ENCODE measurements at regions not wholly inside any gene's neighbourhood (a gene's known extent, or its start where the extent isn't known, plus 50 kb on each side); places are given as distances from the start of the nearest gene placed in this dataset.

DNA sequence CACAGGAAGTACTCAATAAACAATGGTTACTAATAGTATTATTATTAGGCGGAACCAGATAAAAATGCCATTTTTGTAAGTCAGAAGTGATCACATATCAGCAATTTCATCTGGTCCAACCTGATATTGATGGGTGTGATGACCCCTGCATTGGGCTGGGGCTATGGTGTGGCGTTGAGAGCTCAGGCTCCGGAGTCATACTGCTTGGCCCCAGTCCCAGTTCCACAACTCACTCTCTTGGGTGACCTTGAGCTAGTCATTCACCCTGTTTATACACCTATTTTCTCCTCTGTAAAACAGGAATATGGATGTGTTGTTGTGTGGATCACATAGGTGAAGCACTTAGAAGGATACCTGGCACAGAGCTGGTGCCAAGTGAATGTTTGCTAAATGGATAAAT, 229.4 kb upstream of the POU3F1 start:
- H2AK5ac ChIP-seq (ENCODE audit: low read length): no peak overlapping the region
- no peak overlapping the region for H3K27ac ChIP-seq (ENCODE audit: low read depth, low read length)
- no peak overlapping the region for H3K4me2 ChIP-seq (ENCODE audit: low read length)
- H3K4me1 ChIP-seq (ENCODE audit: control insufficient read depth in 1 of 2, insufficient read depth in 2 of 2, low read length in 2 of 2): peaks cover 19 to 22% of the 10 kb centered on the region in 2 experiments
- peaks cover 2% of the 10 kb centered on the region for H3K9me3 ChIP-seq (ENCODE audit: insufficient read depth, low read depth, low read length)
- H2BK12ac ChIP-seq (ENCODE audit: low read length): no peak overlapping the region
- H4K91ac ChIP-seq (ENCODE audit: low read depth, low read length): no peak overlapping the region
- no peaks in the 10 kb centered on the region for H3K27me3 ChIP-seq (ENCODE audit: insufficient read depth, low read length)
- no peaks in the 10 kb centered on the region for H3K79me2 ChIP-seq (ENCODE audit: control insufficient read depth, insufficient read depth, low read length, poor library complexity)
- no peak overlapping the region for H4K8ac ChIP-seq (ENCODE audit: low read depth, low read length)
- no peak overlapping the region for H3K4ac ChIP-seq (ENCODE audit: low read depth, low read length)
- no peak overlapping the region for H3K23ac ChIP-seq (ENCODE audit: low read length)
- no peak overlapping the region for H3K9ac ChIP-seq (ENCODE audit: low read length)
- no peak overlapping the region for H2BK120ac ChIP-seq (ENCODE audit: insufficient read depth, low read length, poor library complexity)
- no CpG with 5 or more reads among the region's 3 CpGs for WGBS (ENCODE audit: extremely low coverage, insufficient coverage, insufficient read length)
- no peak overlapping the region for H4K12ac ChIP-seq (ENCODE audit: low read depth, low read length)
- H3K18ac ChIP-seq (ENCODE audit: low read length): no peak overlapping the region
- H3K79me1 ChIP-seq (ENCODE audit: low read length): no peaks in the 10 kb centered on the region
- no peak overlapping the region for H3K4me3 ChIP-seq (ENCODE audit: low read depth, low read length)
- H2AFZ ChIP-seq (ENCODE audit: insufficient read depth, low read length, poor library complexity): no peak overlapping the region
- no peak overlapping the region for H3K14ac ChIP-seq (ENCODE audit: low read length)
- H2BK5ac ChIP-seq (ENCODE audit: low read depth, low read length, poor library complexity): no peak overlapping the region
- H3K36me3 ChIP-seq (ENCODE audit: control insufficient read depth in 1 of 2, insufficient read depth in 2 of 2, low read length in 2 of 2): no peaks in the 10 kb centered on the region
- DNase-seq: no peak

- no CpG with 5 or more reads among the region's 4 CpGs for WGBS (ENCODE audit: extremely low coverage, insufficient coverage, insufficient read length)
- H3K14ac ChIP-seq (ENCODE audit: low read length): no peak overlapping the region
- peaks cover 24 to 27% of the 10 kb centered on the region in 2 experiments for H3K4me1 ChIP-seq (ENCODE audit: control insufficient read depth in 1 of 2, insufficient read depth in 2 of 2, low read length in 2 of 2)
- H3K4me3 ChIP-seq (ENCODE audit: low read depth, low read length): no peak overlapping the region
- no peak overlapping the region for H3K4ac ChIP-seq (ENCODE audit: low read depth, low read length)
- H3K79me1 ChIP-seq (ENCODE audit: low read length): no peaks in the 10 kb centered on the region
- H3K23ac ChIP-seq (ENCODE audit: low read length): no peak overlapping the region
- H3K4me2 ChIP-seq (ENCODE audit: low read length): no peak overlapping the region
- no peak overlapping the region for H4K91ac ChIP-seq (ENCODE audit: low read depth, low read length)
- no peaks in the 10 kb centered on the region for H3K27me3 ChIP-seq (ENCODE audit: insufficient read depth, low read length)
- H3K36me3 ChIP-seq (ENCODE audit: control insufficient read depth in 1 of 2, insufficient read depth in 2 of 2, low read length in 2 of 2): no peaks in the 10 kb centered on the region
- H3K79me2 ChIP-seq (ENCODE audit: control insufficient read depth, insufficient read depth, low read length, poor library complexity): no peaks in the 10 kb centered on the region
- H3K9ac ChIP-seq (ENCODE audit: low read length): no peak overlapping the region
- H2AFZ ChIP-seq (ENCODE audit: insufficient read depth, low read length, poor library complexity): no peak overlapping the region
- H3K18ac ChIP-seq (ENCODE audit: low read length): no peak overlapping the region
- H3K9me3 ChIP-seq (ENCODE audit: insufficient read depth, low read depth, low read length): peaks cover 2% of the 10 kb centered on the region
- no peak overlapping the region for H2BK120ac ChIP-seq (ENCODE audit: insufficient read depth, low read length, poor library complexity)
- no peak overlapping the region for H2AK5ac ChIP-seq (ENCODE audit: low read length)
- H4K12ac ChIP-seq (ENCODE audit: low read depth, low read length): no peak overlapping the region
- H3K27ac ChIP-seq (ENCODE audit: low read depth, low read length): no peak overlapping the region
- H4K8ac ChIP-seq (ENCODE audit: low read depth, low read length): no peak overlapping the region
- H2BK5ac ChIP-seq (ENCODE audit: low read depth, low read length, poor library complexity): no peak overlapping the region
- no peak overlapping the region for H2BK12ac ChIP-seq (ENCODE audit: low read length)
- DNase-seq: no peak
Observed at GRCh38 chr1:38274974-38275373, 228.4 kb upstream of the POU3F1 start.

GRCh38 chr1:38273196-38273804, 226.7 kb upstream of the POU3F1 start:
- no peak overlapping the region for H3K14ac ChIP-seq (ENCODE audit: low read length)
- H3K79me2 ChIP-seq (ENCODE audit: control insufficient read depth, insufficient read depth, low read length, poor library complexity): no peaks in the 10 kb centered on the region
- no peaks in the 10 kb centered on the region for H3K36me3 ChIP-seq (ENCODE audit: control insufficient read depth in 1 of 2, insufficient read depth in 2 of 2, low read length in 2 of 2)
- H3K23ac ChIP-seq (ENCODE audit: low read length): no peak overlapping the region
- H3K27me3 ChIP-seq (ENCODE audit: insufficient read depth, low read length): no peaks in the 10 kb centered on the region
- no peak overlapping the region for H2AFZ ChIP-seq (ENCODE audit: insufficient read depth, low read length, poor library complexity)
- H2BK5ac ChIP-seq (ENCODE audit: low read depth, low read length, poor library complexity): no peak overlapping the region
- H3K4me1 ChIP-seq (ENCODE audit: control insufficient read depth in 1 of 2, insufficient read depth in 2 of 2, low read length in 2 of 2): peaks cover 26 to 30% of the 10 kb centered on the region in 2 experiments
- H3K4me3 ChIP-seq (ENCODE audit: low read depth, low read length): no peak overlapping the region
- no peak overlapping the region for H4K12ac ChIP-seq (ENCODE audit: low read depth, low read length)
- no peak overlapping the region for H2BK12ac ChIP-seq (ENCODE audit: low read length)
- H3K4ac ChIP-seq (ENCODE audit: low read depth, low read length): no peak overlapping the region
- H3K9ac ChIP-seq (ENCODE audit: low read length): no peak overlapping the region
- DNase-seq: no peak
- WGBS (ENCODE audit: extremely low coverage, insufficient coverage, insufficient read length): no CpG with 5 or more reads among the region's 9 CpGs
- H3K27ac ChIP-seq (ENCODE audit: low read depth, low read length): no peak overlapping the region
- no peak overlapping the region for H4K8ac ChIP-seq (ENCODE audit: low read depth, low read length)
- no peak overlapping the region for H3K4me2 ChIP-seq (ENCODE audit: low read length)
- no peak overlapping the region for H3K18ac ChIP-seq (ENCODE audit: low read length)
- H2BK120ac ChIP-seq (ENCODE audit: insufficient read depth, low read length, poor library complexity): no peak overlapping the region
- H2AK5ac ChIP-seq (ENCODE audit: low read length): no peak overlapping the region
- H3K9me3 ChIP-seq (ENCODE audit: insufficient read depth, low read depth, low read length): peaks cover 2% of the 10 kb centered on the region
- H4K91ac ChIP-seq (ENCODE audit: low read depth, low read length): no peak overlapping the region
- H3K79me1 ChIP-seq (ENCODE audit: low read length): no peaks in the 10 kb centered on the region

- Histone ChIP-seq H3K27me3 (ENCODE audit: insufficient read depth, low read length) (no peaks in the 10 kb centered on the region), H4K91ac (ENCODE audit: low read depth, low read length) (no peak overlapping the region), H3K4me2 (ENCODE audit: low read length) (no peak overlapping the region), H3K27ac (ENCODE audit: low read depth, low read length) (no peak overlapping the region), H3K79me1 (ENCODE audit: low read length) (no peaks in the 10 kb centered on the region), H2AFZ (ENCODE audit: insufficient read depth, low read length, poor library complexity) (no peak overlapping the region), H4K12ac (ENCODE audit: low read depth, low read length) (no peak overlapping the region), H3K9ac (ENCODE audit: low read length) (no peak overlapping the region), H3K14ac (ENCODE audit: low read length) (no peak overlapping the region), H3K36me3 (ENCODE audit: control insufficient read depth in 1 of 2, insufficient read depth in 2 of 2, low read length in 2 of 2) (no peaks in the 10 kb centered on the region), H3K23ac (ENCODE audit: low read length) (no peak overlapping the region), H4K8ac (ENCODE audit: low read depth, low read length) (no peak overlapping the region), H3K9me3 (ENCODE audit: insufficient read depth, low read depth, low read length) (peaks cover 2% of the 10 kb centered on the region), H3K4me1 (ENCODE audit: control insufficient read depth in 1 of 2, insufficient read depth in 2 of 2, low read length in 2 of 2) (peaks cover 29 to 30% of the 10 kb centered on the region in 2 experiments), H3K18ac (ENCODE audit: low read length) (no peak overlapping the region), H3K79me2 (ENCODE audit: control insufficient read depth, insufficient read depth, low read length, poor library complexity) (no peaks in the 10 kb centered on the region), H3K4ac (ENCODE audit: low read depth, low read length) (no peak overlapping the region), H2AK5ac (ENCODE audit: low read length) (no peak overlapping the region), H2BK12ac (ENCODE audit: low read length) (no peak overlapping the region), H3K4me3 (ENCODE audit: low read depth, low read length) (no peak overlapping the region), H2BK5ac (ENCODE audit: low read depth, low read length, poor library complexity) (no peak overlapping the region), H2BK120ac (ENCODE audit: insufficient read depth, low read length, poor library complexity) (no peak overlapping the region)
- WGBS (ENCODE audit: extremely low coverage, insufficient coverage, insufficient read length): no CpG with 5 or more reads among the region's 3 CpGs
- DNase-seq: peak in 1 of 2 donors; percentile 19
Observed at GRCh38 chr1:38272515-38272914, 225.9 kb upstream of the POU3F1 start.

All from trophoblast cell (in vitro differentiated cells and primary cell).